Sigmoid colon (tissue), 6 donors: ENCODE measurements at regions not wholly inside any gene's neighbourhood (a gene's known extent, or its start where the extent isn't known, plus 50 kb on each side); places are given as distances from the start of the nearest gene placed in this dataset.

Source experiments
- DNase-seq: peaks from one replicate; pipeline ENCODE4 v3.0.0-alpha.2; 2019
- H3K27ac ChIP-seq, 4 donors: fragments of 200-600 bp; sonication (generic); one replicate each; pipeline ENCODE4 v1.5.1; 2016 to 2019; ENCODE audit warnings: mild to moderate bottlenecking in 1 of 4
- H3K27me3 ChIP-seq, 3 donors: fragments of 200-600 bp; sonication (generic); one replicate each; pipeline ENCODE4 v1.5.1; 2019; ENCODE audit warnings: mild to moderate bottlenecking in 1 of 3
- H3K36me3 ChIP-seq, 4 donors: fragments of 200-600 bp; sonication (generic); one replicate each; pipeline ENCODE4 v1.5.1; 2016 to 2019
- H3K4me1 ChIP-seq, 4 donors: fragments of 200-600 bp; sonication (generic); one replicate each; pipeline ENCODE4 v1.5.1; 2017 to 2019
- H3K4me3 ChIP-seq, 4 donors: fragments of 200-600 bp; sonication (generic); one replicate each; pipeline ENCODE4 v1.5.1; 2017 to 2019; ENCODE audit warnings: mild to moderate bottlenecking in 2 of 4, moderate library complexity in 1 of 4
- H3K9me3 ChIP-seq, 4 donors: fragments of 200-600 bp in 3 of 4; sonication (generic) in 3 of 4; one replicate each; pipeline versions ENCODE4 v1.5.1 to v1.6.1; 2013 to 2019
- EP300 ChIP-seq, 4 donors: sonication (generic); formaldehyde crosslinking; IDR thresholded peaks; one replicate each; pipeline ENCODE4 v1.6.1; 2017; ENCODE audit warnings: antibody characterized with exemption in 4 of 4
- POLR2A ChIP-seq, 2 donors: fragments of 450-650 bp; IDR thresholded peaks; one replicate each; pipeline ENCODE4 v1.6.1; 2016; ENCODE audit warnings: antibody characterized with exemption in 2 of 2, mild to moderate bottlenecking in 2 of 2, moderate library complexity in 2 of 2
- POLR2AphosphoS5 ChIP-seq, 4 donors: sonication (generic); formaldehyde crosslinking; IDR thresholded peaks; one replicate each; pipeline ENCODE4 v1.6.1; 2017; ENCODE audit warnings: antibody characterized with exemption in 4 of 4
- WGBS, 2 donors: extraction: QIAGEN DNeasy Blood & Tissue Kit; methylation state at CpG; one replicate each; pipeline ENCODE4 v1.1.7; 2013; 5-methylcytosine and 5-hydroxymethylcytosine counted together
- intact Hi-C: fragments of 100-400 bp; cut with DNase I; formaldehyde crosslinking; loops from one replicate; pipeline ENCODE4 v1.15.1; 2023
- TF ChIP-seq, protein P1 (sequence below), 4 experiments: fragments of 450-650 bp in 3 of 4; fragments of 200-600 bp in 1 of 4; IDR thresholded peaks; one replicate each; pipeline ENCODE4 v1.5.1; 2016 to 2019; ENCODE audit warnings: antibody characterized with exemption in 4 of 4, mild to moderate bottlenecking in 3 of 4, moderate library complexity in 2 of 4
- donor health status: healthy with polysubstance abuse.
- donor health status: healthy.

DNA sequence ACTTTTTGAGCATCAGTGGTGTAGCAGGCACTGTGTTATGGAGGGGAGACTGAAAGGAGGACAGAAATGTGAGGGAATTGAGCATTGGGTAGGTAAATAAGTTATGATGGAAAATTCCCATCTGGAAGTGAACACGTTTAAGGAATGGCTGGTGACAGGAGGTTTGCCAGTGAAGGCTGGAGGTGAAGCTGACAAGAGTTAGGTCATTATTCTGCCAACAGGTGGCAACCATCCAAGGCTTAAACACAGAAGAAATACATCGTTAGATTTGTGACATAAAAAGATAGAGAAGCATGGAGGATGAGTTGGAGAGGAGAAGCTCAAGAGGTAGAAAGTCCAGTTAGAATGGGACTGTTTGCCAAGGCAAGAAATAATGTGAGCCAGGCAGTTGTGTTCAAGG lies 455.3 kb upstream of the SGCD start:
- Histone ChIP-seq H3K4me1 (no peaks in the 10 kb centered on the region), H3K9me3 (no peaks in the 10 kb centered on the region), H3K27ac (no peak overlapping the region), H3K36me3 (no peaks in the 10 kb centered on the region), H3K27me3 (no peaks in the 10 kb centered on the region), H3K4me3 (no peak overlapping the region)
- TF ChIP-seq, protein P1, sequence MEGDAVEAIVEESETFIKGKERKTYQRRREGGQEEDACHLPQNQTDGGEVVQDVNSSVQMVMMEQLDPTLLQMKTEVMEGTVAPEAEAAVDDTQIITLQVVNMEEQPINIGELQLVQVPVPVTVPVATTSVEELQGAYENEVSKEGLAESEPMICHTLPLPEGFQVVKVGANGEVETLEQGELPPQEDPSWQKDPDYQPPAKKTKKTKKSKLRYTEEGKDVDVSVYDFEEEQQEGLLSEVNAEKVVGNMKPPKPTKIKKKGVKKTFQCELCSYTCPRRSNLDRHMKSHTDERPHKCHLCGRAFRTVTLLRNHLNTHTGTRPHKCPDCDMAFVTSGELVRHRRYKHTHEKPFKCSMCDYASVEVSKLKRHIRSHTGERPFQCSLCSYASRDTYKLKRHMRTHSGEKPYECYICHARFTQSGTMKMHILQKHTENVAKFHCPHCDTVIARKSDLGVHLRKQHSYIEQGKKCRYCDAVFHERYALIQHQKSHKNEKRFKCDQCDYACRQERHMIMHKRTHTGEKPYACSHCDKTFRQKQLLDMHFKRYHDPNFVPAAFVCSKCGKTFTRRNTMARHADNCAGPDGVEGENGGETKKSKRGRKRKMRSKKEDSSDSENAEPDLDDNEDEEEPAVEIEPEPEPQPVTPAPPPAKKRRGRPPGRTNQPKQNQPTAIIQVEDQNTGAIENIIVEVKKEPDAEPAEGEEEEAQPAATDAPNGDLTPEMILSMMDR (IDR thresholded peaks at IDR 0.05), result no peak
- no peak for TF ChIP-seq POLR2A (IDR thresholded peaks at IDR 0.05)
- no peak for TF ChIP-seq EP300 (IDR thresholded peaks at IDR 0.05)
- no peak for TF ChIP-seq POLR2AphosphoS5 (IDR thresholded peaks at IDR 0.05)
- no peak for DNase-seq
- intact Hi-C loops, result no loop called here
- 30 to 66% methylated on average over 2 of the region's 2 CpGs for WGBS, 2 donors

DNA sequence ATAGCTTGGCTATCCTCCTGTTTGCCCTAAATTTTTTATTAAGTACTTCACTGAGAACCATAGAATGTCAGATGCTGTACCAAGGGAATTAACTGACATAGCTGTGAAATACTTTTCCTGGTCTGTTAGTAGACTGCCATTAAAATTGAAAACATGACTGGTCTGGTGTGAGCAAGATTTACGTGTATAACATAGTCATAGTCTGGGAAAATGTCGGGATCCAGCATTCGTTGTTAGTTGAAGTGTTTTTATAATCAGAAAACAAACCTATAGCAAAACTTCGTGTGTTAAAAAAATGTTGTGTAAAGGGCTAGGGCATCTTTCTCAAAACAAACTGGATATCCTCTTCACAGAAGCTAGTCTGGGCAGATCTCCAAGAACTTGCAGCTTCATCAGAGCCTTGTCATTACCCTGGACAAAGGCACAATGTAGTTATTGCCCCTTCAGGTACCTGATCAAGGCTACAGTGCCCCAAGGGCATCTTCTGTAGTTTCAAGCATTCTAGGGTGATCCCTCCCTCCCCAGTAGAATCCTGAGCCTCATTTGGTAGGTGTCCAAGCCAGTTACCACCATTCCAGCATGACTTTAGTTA lies 454.2 kb upstream of the SGCD start:
- Histone ChIP-seq H3K36me3 (no peaks in the 10 kb centered on the region), H3K27ac (no peak overlapping the region), H3K4me3 (no peak overlapping the region), H3K4me1 (no peaks in the 10 kb centered on the region), H3K9me3 (no peaks in the 10 kb centered on the region), H3K27me3 (no peaks in the 10 kb centered on the region)
- DNase-seq, result no peak
- 64 to 71% methylated on average over 4 of the region's 4 CpGs for WGBS, 2 donors
- intact Hi-C loops, result no loop called here
- TF ChIP-seq POLR2A (IDR thresholded peaks at IDR 0.05) (no peak), EP300 (IDR thresholded peaks at IDR 0.05) (no peak), POLR2AphosphoS5 (IDR thresholded peaks at IDR 0.05) (no peak)
- TF ChIP-seq, protein P1 (IDR thresholded peaks at IDR 0.05), result no peak

DNA sequence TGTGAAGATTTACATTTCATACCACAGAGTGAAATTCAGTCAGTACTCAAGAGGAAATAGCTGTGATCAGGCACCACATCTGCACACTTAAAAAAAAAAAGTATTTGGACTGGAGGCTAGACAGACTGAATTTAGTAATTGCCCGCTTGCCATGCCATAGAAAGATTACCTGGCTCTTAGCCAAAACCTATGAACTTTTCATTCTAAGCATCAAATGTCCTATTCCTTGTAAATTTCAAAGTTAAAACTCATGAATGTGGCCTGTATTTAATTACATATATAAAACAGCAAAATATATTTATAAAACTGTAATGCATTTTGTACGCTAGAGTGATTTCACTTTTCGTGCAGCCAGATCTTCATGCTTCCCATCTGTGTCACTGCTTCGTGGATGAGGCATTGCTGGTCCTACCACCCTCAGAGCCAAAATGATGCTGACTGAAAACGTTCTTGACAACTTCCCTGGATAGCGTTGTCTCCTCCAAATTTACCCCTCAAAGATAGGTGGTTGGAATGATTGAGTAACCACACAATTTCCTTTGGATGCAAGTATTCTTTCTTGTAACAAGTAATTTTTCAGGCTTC lies 447.9 kb upstream of the SGCD start:
- intact Hi-C loops, result no loop called here
- Histone ChIP-seq H3K27me3 (no peaks in the 10 kb centered on the region), H3K9me3 (no peaks in the 10 kb centered on the region), H3K4me1 (no peaks in the 10 kb centered on the region), H3K36me3 (no peaks in the 10 kb centered on the region), H3K4me3 (no peak overlapping the region), H3K27ac (no peak overlapping the region)
- 78 to 82% methylated on average over 6 of the region's 6 CpGs for WGBS, 2 donors
- TF ChIP-seq, protein P1 (IDR thresholded peaks at IDR 0.05), result no peak
- TF ChIP-seq POLR2AphosphoS5 (IDR thresholded peaks at IDR 0.05) (no peak), EP300 (IDR thresholded peaks at IDR 0.05) (no peak), POLR2A (IDR thresholded peaks at IDR 0.05) (no peak)
- DNase-seq, result no peak

DNA sequence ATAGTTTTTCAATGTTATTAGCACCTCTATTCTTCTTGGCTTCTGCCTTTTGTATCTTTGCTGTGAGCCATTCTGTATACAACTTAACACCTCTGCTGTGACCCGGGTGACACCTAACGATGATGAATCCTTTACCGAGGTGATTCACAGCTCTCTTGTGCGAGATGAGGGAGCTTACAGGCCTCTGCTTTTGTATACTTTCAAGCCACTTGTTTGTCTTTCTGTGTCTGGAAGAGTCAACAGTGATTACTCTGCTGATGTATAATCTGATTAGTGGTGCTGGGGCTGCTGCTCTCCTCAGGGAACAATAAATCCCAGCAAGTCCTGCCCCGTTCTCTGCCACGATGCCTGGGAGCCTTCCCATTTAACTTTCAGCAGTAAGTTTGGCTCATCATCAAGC lies 442.9 kb upstream of the SGCD start:
- no peak for DNase-seq
- Histone ChIP-seq H3K4me1 (no peaks in the 10 kb centered on the region), H3K27ac (no peak overlapping the region), H3K36me3 (no peaks in the 10 kb centered on the region), H3K4me3 (no peak overlapping the region), H3K9me3 (no peaks in the 10 kb centered on the region), H3K27me3 (no peaks in the 10 kb centered on the region)
- intact Hi-C loops, result no loop called here
- WGBS, 2 donors, result 15 to 23% methylated on average over 6 of the region's 6 CpGs
- TF ChIP-seq POLR2A (IDR thresholded peaks at IDR 0.05) (no peak), POLR2AphosphoS5 (IDR thresholded peaks at IDR 0.05) (no peak), EP300 (IDR thresholded peaks at IDR 0.05) (no peak)
- TF ChIP-seq, protein P1 (IDR thresholded peaks at IDR 0.05), result no peak

DNA sequence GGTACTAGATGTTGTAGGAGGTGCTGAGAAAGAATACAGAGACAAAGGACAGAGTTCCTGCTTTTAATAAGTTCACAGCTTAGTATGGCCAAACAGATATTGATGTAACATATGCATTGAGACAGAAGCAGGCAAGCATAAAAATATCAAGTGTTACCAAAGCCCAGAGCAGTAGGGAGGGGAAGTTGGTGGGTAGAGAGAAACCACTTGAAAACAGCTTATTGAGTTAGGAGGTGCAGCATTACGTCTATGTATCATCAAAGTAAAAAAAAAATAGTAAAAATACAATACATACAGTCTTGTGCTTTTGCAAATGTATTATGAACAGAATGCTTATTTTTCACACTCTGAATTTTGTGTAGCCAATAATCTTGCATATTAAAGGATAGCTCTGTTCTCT lies 441.8 kb upstream of the SGCD start:
- no peaks in the 10 kb centered on the region for H3K9me3 ChIP-seq
- TF ChIP-seq POLR2AphosphoS5 (IDR thresholded peaks at IDR 0.05) (no peak), EP300 (IDR thresholded peaks at IDR 0.05) (no peak), POLR2A (IDR thresholded peaks at IDR 0.05) (no peak)
- TF ChIP-seq, protein P1 (IDR thresholded peaks at IDR 0.05), result no peak
- H3K36me3 ChIP-seq, result no peaks in the 10 kb centered on the region
- DNase-seq, result no peak
- no peaks in the 10 kb centered on the region for H3K4me1 ChIP-seq
- H3K27ac ChIP-seq, result no peak overlapping the region
- WGBS, 2 donors, result 35% methylated on average over 1 of the region's 1 CpG; no CpG with 5 or more reads in 1 of the 2 donors
- no peak overlapping the region for H3K4me3 ChIP-seq
- H3K27me3 ChIP-seq, result no peaks in the 10 kb centered on the region
- intact Hi-C loops, result no loop called here
